Pancreas (tissue), 10 donors: ENCODE measurements at regions not wholly inside any gene's neighbourhood (a gene's known extent, or its start where the extent isn't known, plus 50 kb on each side); places are given as distances from the start of the nearest gene placed in this dataset.

ENCODE experiments used
- ATAC-seq, 4 donors: fragments of 200-7000 bp; cut with Tn5 transposase; one replicate each; pipeline versions ENCODE4 v1.8.0 to v1.9.1; 2020; ENCODE audit warnings: mild to moderate bottlenecking in 4 of 4, moderate library complexity in 4 of 4
- DNase-seq, 6 donors: peaks; one replicate each; pipeline ENCODE4 v3.0.0-alpha.2; 2020
- FAIRE-seq: peaks from 2 replicates; lab custom pipeline; 2012; peaks lifted over from hg19 to GRCh38; lab: Jason Lieb, UNC
- H3K27ac ChIP-seq, 4 donors: fragments of 200-600 bp; sonication (generic); 1 replicate in 3 of 4; 2 replicates in 1 of 4; pipeline versions ENCODE4 v1.5.0 to v1.8.0; 2020
- H3K27me3 ChIP-seq, 4 donors: fragments of 200-600 bp; one replicate each; pipeline ENCODE4 v1.8.0; 2021
- H3K36me3 ChIP-seq, 3 donors: fragments of 200-600 bp; sonication (generic) in 1 of 3; one replicate each; pipeline versions ENCODE4 v1.5.0 to v1.8.0; 2020 to 2021
- H3K4me1 ChIP-seq, 3 donors: fragments of 200-600 bp; one replicate each; pipeline ENCODE4 v1.8.0; 2021
- H3K4me3 ChIP-seq, 4 donors: fragments of 200-600 bp; sonication (generic) in 2 of 4; one replicate each; pipeline versions ENCODE4 v1.5.0 to v1.8.0; 2020 to 2021
- H3K9me3 ChIP-seq, 4 donors: fragments of 200-600 bp; one replicate each; pipeline ENCODE4 v1.8.0; 2021
- WGBS, 2 donors: extraction: QIAGEN DNeasy Blood & Tissue Kit; methylation state at CpG; one replicate each; pipeline ENCODE4 v1.1.7; 2013; 5-methylcytosine and 5-hydroxymethylcytosine counted together
- intact Hi-C, 3 donors: fragments of 100-400 bp; cut with DNase I; formaldehyde crosslinking; loops; one replicate each; pipeline versions ENCODE4 v1.11.1 to v1.14.2; 2022
- TF ChIP-seq, protein P1 (sequence below), 4 donors: fragments of 200-600 bp; sonication (generic) in 3 of 4; IDR thresholded peaks; one replicate each; pipeline versions ENCODE4 v1.5.0 to v1.8.0; 2021; ENCODE audit warnings: antibody characterized with exemption in 4 of 4
- donor health status: healthy with polysubstance abuse.
- donor health status: DM: no; HTN: no; CAD: no; lungs with moderate emphysema.
- donor health status: DM: no; HTN: no; CAD: no.
- donor health status: control.
- donor health status: control.
- donor health status: Bipolar disorder and iron deficiency.
- donor health status: DM: yes; HTN: yes; CAD: no.
- donor health status: DM: no; HTN: no; CAD: no.
- donor health status: DM: no; HTN: no; CAD: no.
- donor health status: DM: yes; HTN: yes; CAD: no.

DNA sequence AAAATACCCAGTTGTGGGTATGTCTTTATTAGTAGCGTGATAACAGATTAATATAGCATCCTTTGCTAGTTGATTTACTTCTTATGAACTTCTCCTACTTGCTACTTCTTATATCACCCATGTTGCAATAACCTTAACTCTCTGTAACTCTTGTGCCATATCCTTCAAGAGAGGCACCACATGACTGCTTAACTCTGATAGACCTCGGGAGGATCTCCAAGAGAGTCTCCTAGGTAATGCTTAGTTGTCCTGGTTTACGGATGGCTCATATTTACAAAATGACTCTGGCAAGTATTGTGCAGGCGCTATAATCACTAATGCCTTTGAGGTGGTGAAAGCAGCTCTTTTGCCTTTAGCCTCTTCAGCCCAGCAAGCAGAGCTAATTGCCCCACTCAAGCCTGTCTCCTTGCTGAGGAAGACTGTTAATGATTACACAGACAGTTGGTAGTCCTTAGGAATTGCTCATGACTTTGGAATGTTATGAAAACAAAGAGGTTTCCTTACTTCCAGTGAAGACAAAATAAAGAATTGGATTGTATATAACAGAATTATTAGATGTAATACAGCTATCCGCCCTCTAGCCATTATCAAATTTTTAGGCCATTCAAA lies 1305.8 kb downstream of the PCDH7 start:
- H3K4me3 ChIP-seq = no peak overlapping the region
- no peak for FAIRE-seq
- WGBS, 2 donors = 57 to 64% methylated on average over 5 of the region's 5 CpGs
- peak in 1 of 4 donors; percentile 38 for ATAC-seq
- no peak overlapping the region for H3K27ac ChIP-seq
- intact Hi-C loops = no loop called here
- H3K9me3 ChIP-seq = no peaks in the 10 kb centered on the region
- H3K36me3 ChIP-seq = no peaks in the 10 kb centered on the region
- DNase-seq = no peak
- no peaks in the 10 kb centered on the region for H3K27me3 ChIP-seq
- no peaks in the 10 kb centered on the region for H3K4me1 ChIP-seq
- TF ChIP-seq, protein P1, sequence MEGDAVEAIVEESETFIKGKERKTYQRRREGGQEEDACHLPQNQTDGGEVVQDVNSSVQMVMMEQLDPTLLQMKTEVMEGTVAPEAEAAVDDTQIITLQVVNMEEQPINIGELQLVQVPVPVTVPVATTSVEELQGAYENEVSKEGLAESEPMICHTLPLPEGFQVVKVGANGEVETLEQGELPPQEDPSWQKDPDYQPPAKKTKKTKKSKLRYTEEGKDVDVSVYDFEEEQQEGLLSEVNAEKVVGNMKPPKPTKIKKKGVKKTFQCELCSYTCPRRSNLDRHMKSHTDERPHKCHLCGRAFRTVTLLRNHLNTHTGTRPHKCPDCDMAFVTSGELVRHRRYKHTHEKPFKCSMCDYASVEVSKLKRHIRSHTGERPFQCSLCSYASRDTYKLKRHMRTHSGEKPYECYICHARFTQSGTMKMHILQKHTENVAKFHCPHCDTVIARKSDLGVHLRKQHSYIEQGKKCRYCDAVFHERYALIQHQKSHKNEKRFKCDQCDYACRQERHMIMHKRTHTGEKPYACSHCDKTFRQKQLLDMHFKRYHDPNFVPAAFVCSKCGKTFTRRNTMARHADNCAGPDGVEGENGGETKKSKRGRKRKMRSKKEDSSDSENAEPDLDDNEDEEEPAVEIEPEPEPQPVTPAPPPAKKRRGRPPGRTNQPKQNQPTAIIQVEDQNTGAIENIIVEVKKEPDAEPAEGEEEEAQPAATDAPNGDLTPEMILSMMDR (IDR thresholded peaks at IDR 0.05) = no peak

- intact Hi-C loops = no loop called here
- ATAC-seq (no peak), FAIRE-seq (no peak), DNase-seq (no peak)
- no peaks in the 10 kb centered on the region for H3K4me1 ChIP-seq
- no peaks in the 10 kb centered on the region for H3K36me3 ChIP-seq
- no peak overlapping the region for H3K27ac ChIP-seq
- no peaks in the 10 kb centered on the region for H3K27me3 ChIP-seq
- no peaks in the 10 kb centered on the region for H3K9me3 ChIP-seq
- TF ChIP-seq, protein P1 (IDR thresholded peaks at IDR 0.05) = no peak
- no peak overlapping the region for H3K4me3 ChIP-seq
These were observed 1310.2 kb downstream of the PCDH7 start for GRCh38 chr4:32030406-32030805.

- Histone ChIP-seq H3K36me3 (no peaks in the 10 kb centered on the region), H3K27me3 (no peaks in the 10 kb centered on the region), H3K4me3 (no peak overlapping the region), H3K9me3 (no peaks in the 10 kb centered on the region), H3K27ac (no peak overlapping the region), H3K4me1 (no peaks in the 10 kb centered on the region)
- FAIRE-seq (no peak), ATAC-seq (no peak), DNase-seq (no peak)
- TF ChIP-seq, protein P1 (IDR thresholded peaks at IDR 0.05) = no peak
- intact Hi-C loops = no loop called here
- WGBS, 2 donors = 57 to 63% methylated on average over 2 of the region's 2 CpGs
These were observed 1310.9 kb downstream of the PCDH7 start for GRCh38 chr4:32031026-32031425.

DNA sequence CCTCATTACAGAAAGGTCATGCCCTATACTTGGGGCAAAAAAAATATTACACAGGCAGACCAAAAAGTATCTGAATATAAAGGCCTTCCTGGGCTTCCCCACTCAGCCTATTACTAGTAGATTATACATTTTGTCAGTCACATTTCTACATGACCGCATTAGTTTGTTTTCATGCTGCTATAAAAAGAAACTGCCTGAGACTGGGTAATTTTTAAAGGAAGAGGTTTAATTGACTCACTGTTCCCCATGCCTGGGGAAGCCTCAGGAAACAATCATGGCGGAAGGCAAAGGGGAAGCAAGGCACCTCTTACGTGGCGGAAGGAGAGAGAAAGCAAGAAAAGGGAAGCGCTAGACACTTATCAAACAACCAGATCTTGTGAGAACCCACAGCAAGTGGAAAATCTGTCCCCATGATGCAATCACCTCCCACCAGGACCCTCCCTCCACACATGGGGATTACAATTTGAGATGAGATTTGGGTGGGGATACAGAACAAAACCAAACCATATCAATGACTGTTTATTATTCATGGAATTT lies 1312.0 kb downstream of the PCDH7 start:
- no peak for DNase-seq
- ATAC-seq = no peak
- TF ChIP-seq, protein P1 (IDR thresholded peaks at IDR 0.05) = no peak
- Histone ChIP-seq H3K9me3 (no peaks in the 10 kb centered on the region), H3K36me3 (no peaks in the 10 kb centered on the region), H3K27me3 (no peaks in the 10 kb centered on the region), H3K4me3 (no peak overlapping the region), H3K4me1 (no peaks in the 10 kb centered on the region), H3K27ac (no peak overlapping the region)
- intact Hi-C loops = no loop called here
- FAIRE-seq = no peak
- 83 to 88% methylated on average over 5 of the region's 5 CpGs for WGBS, 2 donors

DNA sequence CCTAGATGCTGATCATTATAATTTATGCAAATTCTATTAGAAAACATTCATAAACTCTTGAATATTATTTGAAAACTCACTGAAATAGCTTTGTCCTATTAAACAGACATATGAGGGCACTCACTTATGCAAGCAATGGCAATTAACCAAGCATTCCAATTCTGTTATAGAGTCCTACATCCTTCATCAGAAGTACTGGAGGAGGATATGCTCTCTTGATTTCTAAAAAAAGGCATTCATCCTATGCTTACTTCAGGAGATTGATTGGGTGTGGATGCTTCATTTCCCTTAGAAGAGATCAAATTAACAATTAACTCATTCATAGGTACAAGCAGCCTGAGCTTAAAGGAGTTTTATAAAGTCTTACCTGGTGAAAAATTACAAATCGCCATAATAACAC lies 1317.2 kb downstream of the PCDH7 start:
- DNase-seq = no peak
- Histone ChIP-seq H3K36me3 (no peaks in the 10 kb centered on the region), H3K27me3 (no peaks in the 10 kb centered on the region), H3K4me3 (no peak overlapping the region), H3K9me3 (no peaks in the 10 kb centered on the region), H3K4me1 (no peaks in the 10 kb centered on the region), H3K27ac (no peak overlapping the region)
- intact Hi-C loops = no loop called here
- WGBS, 2 donors = 53 to 77% methylated on average over 1 of the region's 1 CpG
- TF ChIP-seq, protein P1 (IDR thresholded peaks at IDR 0.05) = no peak
- no peak for FAIRE-seq
- no peak for ATAC-seq
